Esophagus muscularis mucosa (tissue), 3 donors: ENCODE measurements at regions not wholly inside any gene's neighbourhood (a gene's known extent, or its start where the extent isn't known, plus 50 kb on each side); places are given as distances from the start of the nearest gene placed in this dataset.
A peak's percentile ranks its signal among the peaks of the same experiment; 100 is the strongest.

Experiments used
- POLR2A ChIP-seq: fragments of 450-650 bp; IDR thresholded peaks from one replicate; pipeline ENCODE4 v1.6.1; 2017; ENCODE audit warnings: antibody characterized with exemption, moderate library complexity, mild to moderate bottlenecking, low read depth
- TF ChIP-seq, protein P1 (sequence below), 3 experiments: fragments of 200-600 bp in 2 of 3; fragments of 450-650 bp in 1 of 3; sonication (generic) in 2 of 3; IDR thresholded peaks; one replicate each; pipeline ENCODE4 v1.5.1; 2017 to 2019; ENCODE audit warnings: antibody characterized with exemption in 3 of 3, mild to moderate bottlenecking in 2 of 3, moderate library complexity in 1 of 3

- TF ChIP-seq POLR2A = no peak
- TF ChIP-seq, protein P1, sequence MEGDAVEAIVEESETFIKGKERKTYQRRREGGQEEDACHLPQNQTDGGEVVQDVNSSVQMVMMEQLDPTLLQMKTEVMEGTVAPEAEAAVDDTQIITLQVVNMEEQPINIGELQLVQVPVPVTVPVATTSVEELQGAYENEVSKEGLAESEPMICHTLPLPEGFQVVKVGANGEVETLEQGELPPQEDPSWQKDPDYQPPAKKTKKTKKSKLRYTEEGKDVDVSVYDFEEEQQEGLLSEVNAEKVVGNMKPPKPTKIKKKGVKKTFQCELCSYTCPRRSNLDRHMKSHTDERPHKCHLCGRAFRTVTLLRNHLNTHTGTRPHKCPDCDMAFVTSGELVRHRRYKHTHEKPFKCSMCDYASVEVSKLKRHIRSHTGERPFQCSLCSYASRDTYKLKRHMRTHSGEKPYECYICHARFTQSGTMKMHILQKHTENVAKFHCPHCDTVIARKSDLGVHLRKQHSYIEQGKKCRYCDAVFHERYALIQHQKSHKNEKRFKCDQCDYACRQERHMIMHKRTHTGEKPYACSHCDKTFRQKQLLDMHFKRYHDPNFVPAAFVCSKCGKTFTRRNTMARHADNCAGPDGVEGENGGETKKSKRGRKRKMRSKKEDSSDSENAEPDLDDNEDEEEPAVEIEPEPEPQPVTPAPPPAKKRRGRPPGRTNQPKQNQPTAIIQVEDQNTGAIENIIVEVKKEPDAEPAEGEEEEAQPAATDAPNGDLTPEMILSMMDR (IDR thresholded peaks at IDR 0.05) = peak in 1 of 3 experiments; percentile 8
Observed at GRCh38 chr11:45089676-45090499, 56.6 kb upstream of the PRDM11 start.
